ENCODE measurements at regions not wholly inside any gene's neighbourhood (a gene's known extent, or its start where the extent isn't known, plus 50 kb on each side); places are given as distances from the start of the nearest gene placed in this dataset.

- H3K79me1 ChIP-seq (ENCODE audit: insufficient read depth, low read depth, low read length, poor library complexity, severe bottlenecking), result no peaks in the 10 kb centered on the region
- H2BK20ac ChIP-seq (ENCODE audit: low read depth, low read length, poor library complexity, severe bottlenecking), result no peak overlapping the region
- H2BK5ac ChIP-seq (ENCODE audit: insufficient read length, low read length), result no peak overlapping the region
- no CpG with 5 or more reads among the region's 1 CpG for WGBS (ENCODE audit: extremely low coverage, insufficient read length, low lambda C conversion rate)
- H3K23me2 ChIP-seq (ENCODE audit: insufficient read length, low read depth, low read length, poor library complexity, severe bottlenecking), result no peaks in the 10 kb centered on the region
- H4K20me1 ChIP-seq (ENCODE audit: control insufficient read depth, insufficient read depth, insufficient read length), result no peaks in the 10 kb centered on the region
- H3K9me3 Mint-ChIP-seq, result peaks cover 25 to 28% of the 10 kb centered on the region in 2 experiments; a peak in 4 of 5 replicates
- H4K91ac ChIP-seq (ENCODE audit: insufficient read length, low read depth, low read length), result no peak overlapping the region
- no peak overlapping the region for H3K9ac ChIP-seq (ENCODE audit: extremely low read depth, insufficient read length, low read length)
- H3K56ac ChIP-seq (ENCODE audit: insufficient read length, low read depth, low read length), result no peak overlapping the region
- H3K4me1 Mint-ChIP-seq, result no peaks in the 10 kb centered on the region
- no peak overlapping the region for H2BK120ac ChIP-seq (ENCODE audit: low read depth, low read length, poor library complexity, severe bottlenecking)
- H3K23ac ChIP-seq (ENCODE audit: insufficient read length, low read depth, low read length), result no peak overlapping the region
- H3K18ac ChIP-seq (ENCODE audit: insufficient read length, low read depth, low read length), result no peak overlapping the region
- DNase-seq, result no peak
- H3K4me1 ChIP-seq (ENCODE audit: insufficient read depth, low read length), result no peaks in the 10 kb centered on the region
- no peaks in the 10 kb centered on the region for H3K27me3 Mint-ChIP-seq (ENCODE audit: low read depth)
- H2AFZ ChIP-seq (ENCODE audit: low read length), result no peak overlapping the region
- H3K4me3 Mint-ChIP-seq, result no peak overlapping the region
- H2AK5ac ChIP-seq (ENCODE audit: insufficient read length, low read length), result no peak overlapping the region
- no peak overlapping the region for H3T11ph ChIP-seq (ENCODE audit: low read length)
- H3K4me2 ChIP-seq (ENCODE audit: insufficient read depth, insufficient read length, low read length), result no peak overlapping the region
- peaks cover 2 to 5% (median 2%) of the 10 kb centered on the region in 3 experiments; a peak in 2 of 7 replicates for H3K36me3 Mint-ChIP-seq (ENCODE audit: insufficient read depth in 1 of 3, low read depth in 3 of 3)
- H3K27me3 ChIP-seq (ENCODE audit: insufficient read depth, low read length), result no peaks in the 10 kb centered on the region
- no peak overlapping the region for H3K14ac ChIP-seq (ENCODE audit: insufficient read depth, low read length)
- no peak overlapping the region for H3K4ac ChIP-seq (ENCODE audit: low read depth, low read length)
- H3K79me2 ChIP-seq (ENCODE audit: insufficient read depth, low read length), result no peaks in the 10 kb centered on the region
- H4K5ac ChIP-seq (ENCODE audit: insufficient read length, low read depth, low read length), result no peak overlapping the region
- TF ChIP-seq CTCF (conservative IDR thresholded peaks at IDR 0.05), result no peak
- no peak overlapping the region for H3K27ac ChIP-seq (ENCODE audit: insufficient read length, low read depth, low read length)
- no peaks in the 10 kb centered on the region for H3K9me3 ChIP-seq (ENCODE audit: control insufficient read depth, low read depth, low read length)
- no peak overlapping the region for H2BK15ac ChIP-seq (ENCODE audit: low read depth, low read length)
- H3K27ac Mint-ChIP-seq, result no peak overlapping the region
- H2BK12ac ChIP-seq (ENCODE audit: insufficient read length, low read depth, low read length), result no peak overlapping the region
- no peak overlapping the region for H4K8ac ChIP-seq (replicated peaks; ENCODE audit: insufficient read length, low read depth, low read length)
Measured at GRCh38 chr11:37378958-37379357, 780.9 kb upstream of the RAG2 start.
